Gastroesophageal sphincter (tissue), 3 donors: ENCODE measurements at regions not wholly inside any gene's neighbourhood (a gene's known extent, or its start where the extent isn't known, plus 50 kb on each side); places are given as distances from the start of the nearest gene placed in this dataset.

Experiments used
- CTCF ChIP-seq, 4 experiments: fragments of 200-600 bp in 2 of 4; fragments of 450-650 bp in 2 of 4; sonication (generic) in 1 of 4; IDR thresholded peaks; one replicate each; pipeline ENCODE4 v1.5.1; 2017 to 2019; ENCODE audit warnings: antibody characterized with exemption in 4 of 4, mild to moderate bottlenecking in 2 of 4, moderate library complexity in 2 of 4
- EP300 ChIP-seq: sonication (generic); formaldehyde crosslinking; IDR thresholded peaks from one replicate; pipeline ENCODE4 v1.6.1; 2017; ENCODE audit warnings: antibody characterized with exemption, mild to moderate bottlenecking
- POLR2A ChIP-seq, 2 donors: fragments of 450-650 bp; IDR thresholded peaks; one replicate each; pipeline ENCODE4 v1.6.1; 2017; ENCODE audit warnings: antibody characterized with exemption in 2 of 2, mild to moderate bottlenecking in 2 of 2, moderate library complexity in 1 of 2

GRCh38 chr14:35205737-35206136 lies 83.4 kb downstream of the PRORP start:
- TF ChIP-seq CTCF (IDR thresholded peaks at IDR 0.05) (no peak), EP300 (no peak), POLR2A (IDR thresholded peaks at IDR 0.05) (no peak)
